Endothelial cell of umbilical vein (primary cell): ENCODE measurements at regions not wholly inside any gene's neighbourhood (a gene's known extent, or its start where the extent isn't known, plus 50 kb on each side); places are given as distances from the start of the nearest gene placed in this dataset.

Experiments used
- EZH2 ChIP-seq: IDR thresholded peaks from 2 replicates; pipeline ENCODE4 v1.6.1; 2012; ENCODE audit warnings: borderline replicate concordance, low read depth, mild to moderate bottlenecking, moderate library complexity, low read length, inconsistent platforms; ENCODE audit not compliant: severe bottlenecking
- JUN ChIP-seq: IDR thresholded peaks from 2 replicates; pipeline ENCODE4 v1.6.1; 2011; ENCODE audit warnings: borderline replicate concordance, low read depth; ENCODE audit not compliant: insufficient read length, insufficient read depth
- MYC ChIP-seq: IDR thresholded peaks from one replicate; pipeline ENCODE4 v1.6.1; 2011; ENCODE audit warnings: mild to moderate bottlenecking, low read depth, low read length
- POLR2A ChIP-seq: IDR thresholded peaks from 2 replicates; pipeline ENCODE4 v1.6.1; 2012; ENCODE audit warnings: low read depth, mild to moderate bottlenecking, control low read depth, low read length
- TF ChIP-seq, protein P1 (sequence below), 2 donors: IDR thresholded peaks; 1 replicate in 1 of 2; 2 replicates in 1 of 2; pipeline ENCODE4 v1.5.1; 2011; ENCODE audit warnings: low read length in 2 of 2, mild to moderate bottlenecking in 2 of 2, moderate library complexity in 2 of 2, control low read depth in 1 of 2, inconsistent platforms in 1 of 2, low read depth in 1 of 2; ENCODE audit not compliant: insufficient read depth in 1 of 2; ENCODE audit errors: extremely low read depth in 1 of 2

DNA sequence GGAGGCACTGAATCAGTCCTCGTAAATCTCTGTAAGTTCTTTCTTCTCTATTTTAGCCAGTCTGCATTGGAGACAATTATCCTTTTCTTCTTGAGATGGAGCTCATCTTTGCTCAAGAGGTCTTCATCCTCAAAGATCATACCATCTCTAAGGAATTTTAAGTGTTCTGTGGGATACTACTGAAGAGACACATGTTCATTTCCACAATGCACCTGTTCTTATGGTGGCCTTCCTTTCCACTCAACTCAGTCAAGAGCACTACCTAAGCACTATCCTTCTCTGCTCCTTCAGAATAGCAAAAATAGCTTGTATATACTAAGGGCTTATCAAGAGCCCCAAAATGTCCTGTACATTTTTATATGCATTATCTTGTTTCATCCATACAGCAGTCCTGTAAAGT, 214.0 kb downstream of the KLF5 start:
- TF ChIP-seq, protein P1, sequence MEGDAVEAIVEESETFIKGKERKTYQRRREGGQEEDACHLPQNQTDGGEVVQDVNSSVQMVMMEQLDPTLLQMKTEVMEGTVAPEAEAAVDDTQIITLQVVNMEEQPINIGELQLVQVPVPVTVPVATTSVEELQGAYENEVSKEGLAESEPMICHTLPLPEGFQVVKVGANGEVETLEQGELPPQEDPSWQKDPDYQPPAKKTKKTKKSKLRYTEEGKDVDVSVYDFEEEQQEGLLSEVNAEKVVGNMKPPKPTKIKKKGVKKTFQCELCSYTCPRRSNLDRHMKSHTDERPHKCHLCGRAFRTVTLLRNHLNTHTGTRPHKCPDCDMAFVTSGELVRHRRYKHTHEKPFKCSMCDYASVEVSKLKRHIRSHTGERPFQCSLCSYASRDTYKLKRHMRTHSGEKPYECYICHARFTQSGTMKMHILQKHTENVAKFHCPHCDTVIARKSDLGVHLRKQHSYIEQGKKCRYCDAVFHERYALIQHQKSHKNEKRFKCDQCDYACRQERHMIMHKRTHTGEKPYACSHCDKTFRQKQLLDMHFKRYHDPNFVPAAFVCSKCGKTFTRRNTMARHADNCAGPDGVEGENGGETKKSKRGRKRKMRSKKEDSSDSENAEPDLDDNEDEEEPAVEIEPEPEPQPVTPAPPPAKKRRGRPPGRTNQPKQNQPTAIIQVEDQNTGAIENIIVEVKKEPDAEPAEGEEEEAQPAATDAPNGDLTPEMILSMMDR (IDR thresholded peaks at IDR 0.05; ENCODE audit: extremely low read depth in 1 of 2, insufficient read depth in 1 of 2, low read depth in 1 of 2, low read length in 2 of 2) = no peak
- TF ChIP-seq POLR2A = no peak
- no peak for TF ChIP-seq EZH2
- no peak for TF ChIP-seq MYC
- TF ChIP-seq JUN = no peak
